Panc1 (cell line): ENCODE measurements at regions not wholly inside any gene's neighbourhood (a gene's known extent, or its start where the extent isn't known, plus 50 kb on each side); places are given as distances from the start of the nearest gene placed in this dataset.

ENCODE experiments used
- ATAC-seq: fragments of 200-7000 bp; cut with Tn5 transposase; 2 replicates; pipeline ENCODE4 v1.9.1; 2020; ENCODE audit warnings: mild to moderate bottlenecking, moderate library complexity
- BruUV-seq: library from RNA; stranded (reverse); fragments of 400-500 nt; replicated peaks from 2 replicates; lab custom pipeline; 2021; lab: Mats Ljungman, UMichigan
- CTCF ChIA-PET: fragments of 300-600 bp; sonication (Branson Sonifier 250); formaldehyde crosslinking; loops from one replicate; lab custom pipeline; 2022; ENCODE audit warnings: antibody characterized with exemption; lab: Charles Lee
- POLR2A ChIA-PET: fragments of 300-600 bp; sonication (Branson Sonifier 250); formaldehyde crosslinking; loops from one replicate; lab custom pipeline; 2022; ENCODE audit warnings: antibody characterized with exemption; lab: Charles Lee
- DNase-seq: peaks from one replicate; pipeline ENCODE4 v3.0.0-alpha.2; 2010; ENCODE audit warnings: low read depth, low spot score
- H3K27ac ChIP-seq: 2 replicates; pipeline ENCODE4 v1.5.1; 2011; ENCODE audit warnings: mild to moderate bottlenecking, low read length, inconsistent platforms
- H3K27me3 ChIP-seq: fragments of 200-500 bp; sonication (Bioruptor generic); 2 replicates; pipeline ENCODE4 v1.6.0; 2014; ENCODE audit warnings: low read length, inconsistent platforms; ENCODE audit not compliant: control insufficient read depth, insufficient read depth
- H3K36me3 ChIP-seq: fragments of 200-500 bp; sonication (Bioruptor generic); 2 replicates; pipeline ENCODE4 v1.5.1; 2014; ENCODE audit warnings: inconsistent platforms, mild to moderate bottlenecking, low read length, moderate library complexity; ENCODE audit not compliant: control insufficient read depth, insufficient read depth
- H3K4me1 ChIP-seq: 2 replicates; pipeline ENCODE4 v1.5.1; 2011; ENCODE audit warnings: inconsistent platforms, mild to moderate bottlenecking, low read length, moderate library complexity; ENCODE audit not compliant: control insufficient read depth, insufficient read depth
- H3K4me3 ChIP-seq, 2 experiments: 2 replicates each; pipeline ENCODE4 v1.5.1; 2011 to 2012; ENCODE audit warnings: low read depth in 2 of 2, low read length in 2 of 2, mild to moderate bottlenecking in 2 of 2, inconsistent platforms in 1 of 2, moderate library complexity in 1 of 2
- H3K9me3 ChIP-seq: fragments of 200-500 bp; sonication (Bioruptor generic); 2 replicates; pipeline ENCODE4 v1.5.1; 2014; ENCODE audit warnings: low read depth, mild to moderate bottlenecking, inconsistent platforms, low read length, moderate library complexity; ENCODE audit not compliant: control insufficient read depth, insufficient read depth
- CTCF ChIP-seq: fragments of 450-650 bp; IDR thresholded peaks from 2 replicates; pipeline ENCODE4 v1.5.1; 2017; ENCODE audit warnings: mild to moderate bottlenecking
- POLR2AphosphoS5 ChIP-seq: IDR thresholded peaks from 2 replicates; pipeline ENCODE4 v1.6.1; 2012; ENCODE audit warnings: mild to moderate bottlenecking, low read depth, low read length, moderate library complexity
- SIN3A ChIP-seq: IDR thresholded peaks from 2 replicates; pipeline ENCODE4 v1.6.1; 2012; ENCODE audit warnings: low read depth, mild to moderate bottlenecking, low read length, moderate library complexity, borderline replicate concordance; ENCODE audit not compliant: insufficient read depth
- TCF7L2 ChIP-seq: IDR thresholded peaks from 2 replicates; pipeline ENCODE4 v1.6.1; 2011; ENCODE audit warnings: mild to moderate bottlenecking, low read depth, low read length, inconsistent platforms
- in situ Hi-C: cut with HindIII; loops from 2 replicates; pipeline ENCODE4 v1.10.0; 2016; ENCODE audit warnings: low sequenced_read_pairs, low pct_unique_long_range_greater_than_20kb
- intact Hi-C: fragments of 100-400 bp; cut with micrococcal nuclease; formaldehyde crosslinking; loops from one replicate; pipeline ENCODE4 v1.10.0; 2022; ENCODE audit not compliant: unreplicated experiment
- TF ChIP-seq, protein P1 (sequence below), 2 experiments: IDR thresholded peaks; 2 replicates each; pipeline ENCODE4 v1.6.1; 2011 to 2012; ENCODE audit warnings: low read depth in 2 of 2, control low read depth in 1 of 2, low read length in 1 of 2, mild to moderate bottlenecking in 1 of 2, moderate library complexity in 1 of 2; ENCODE audit not compliant: insufficient read depth in 1 of 2

DNA sequence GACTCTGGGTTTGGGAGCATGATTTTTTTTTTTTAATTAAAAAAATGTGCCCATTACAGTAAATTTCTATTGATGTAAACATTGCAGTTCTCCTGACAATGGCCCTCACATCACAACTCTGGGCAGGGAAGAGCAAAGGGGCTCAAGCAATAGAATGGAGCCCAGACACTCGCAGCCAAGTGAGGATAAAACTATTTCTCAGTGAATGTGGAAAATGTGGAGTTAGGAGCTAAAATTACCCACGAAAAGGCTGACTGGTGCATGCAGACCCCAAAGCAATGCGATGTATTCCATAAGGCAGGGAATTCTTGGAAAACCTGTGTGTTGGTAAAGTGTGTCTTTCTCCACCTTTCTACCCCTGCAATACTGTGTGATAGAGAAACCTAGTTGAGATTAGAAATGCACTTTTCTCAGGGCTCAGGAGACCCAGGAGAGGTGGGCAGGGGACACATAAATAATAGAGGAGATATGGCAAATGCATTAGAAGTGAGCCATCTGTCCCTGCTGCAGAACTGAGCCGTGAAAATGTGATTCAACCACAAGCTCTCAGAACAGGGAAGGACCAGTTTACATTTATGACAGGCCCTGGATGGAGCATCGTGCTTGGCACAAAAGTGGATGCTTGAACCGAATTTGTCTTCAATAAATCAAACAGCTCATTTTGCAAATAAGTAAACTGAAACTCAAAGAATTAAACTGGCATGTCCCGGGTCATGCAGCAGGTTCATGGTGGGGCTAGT lies 100.1 kb downstream of the MYCN start:
- BruUV-seq: no TSS peak
- no peaks in the 10 kb centered on the region; the same call in 1 of the 2 replicates for H3K27me3 ChIP-seq
- no peak for ATAC-seq

GRCh38 chr2:16039823-16040222 lies 99.5 kb downstream of the MYCN start:
- TF ChIP-seq, protein P1, sequence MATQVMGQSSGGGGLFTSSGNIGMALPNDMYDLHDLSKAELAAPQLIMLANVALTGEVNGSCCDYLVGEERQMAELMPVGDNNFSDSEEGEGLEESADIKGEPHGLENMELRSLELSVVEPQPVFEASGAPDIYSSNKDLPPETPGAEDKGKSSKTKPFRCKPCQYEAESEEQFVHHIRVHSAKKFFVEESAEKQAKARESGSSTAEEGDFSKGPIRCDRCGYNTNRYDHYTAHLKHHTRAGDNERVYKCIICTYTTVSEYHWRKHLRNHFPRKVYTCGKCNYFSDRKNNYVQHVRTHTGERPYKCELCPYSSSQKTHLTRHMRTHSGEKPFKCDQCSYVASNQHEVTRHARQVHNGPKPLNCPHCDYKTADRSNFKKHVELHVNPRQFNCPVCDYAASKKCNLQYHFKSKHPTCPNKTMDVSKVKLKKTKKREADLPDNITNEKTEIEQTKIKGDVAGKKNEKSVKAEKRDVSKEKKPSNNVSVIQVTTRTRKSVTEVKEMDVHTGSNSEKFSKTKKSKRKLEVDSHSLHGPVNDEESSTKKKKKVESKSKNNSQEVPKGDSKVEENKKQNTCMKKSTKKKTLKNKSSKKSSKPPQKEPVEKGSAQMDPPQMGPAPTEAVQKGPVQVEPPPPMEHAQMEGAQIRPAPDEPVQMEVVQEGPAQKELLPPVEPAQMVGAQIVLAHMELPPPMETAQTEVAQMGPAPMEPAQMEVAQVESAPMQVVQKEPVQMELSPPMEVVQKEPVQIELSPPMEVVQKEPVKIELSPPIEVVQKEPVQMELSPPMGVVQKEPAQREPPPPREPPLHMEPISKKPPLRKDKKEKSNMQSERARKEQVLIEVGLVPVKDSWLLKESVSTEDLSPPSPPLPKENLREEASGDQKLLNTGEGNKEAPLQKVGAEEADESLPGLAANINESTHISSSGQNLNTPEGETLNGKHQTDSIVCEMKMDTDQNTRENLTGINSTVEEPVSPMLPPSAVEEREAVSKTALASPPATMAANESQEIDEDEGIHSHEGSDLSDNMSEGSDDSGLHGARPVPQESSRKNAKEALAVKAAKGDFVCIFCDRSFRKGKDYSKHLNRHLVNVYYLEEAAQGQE (IDR thresholded peaks at IDR 0.05; ENCODE audit: insufficient read depth in 1 of 2, low read depth in 2 of 2, low read length in 1 of 2): no peak
- TF ChIP-seq CTCF (no peak), SIN3A (no peak), TCF7L2 (no peak), POLR2AphosphoS5 (no peak)

More for the DNA sequence above, 100.1 kb downstream of the MYCN start:
- no peak for DNase-seq
- Histone ChIP-seq H3K27ac (no peak overlapping the region), H3K4me3 (no peak overlapping the region), H3K4me1 (no peaks in the 10 kb centered on the region), H3K36me3 (no peaks in the 10 kb centered on the region), H3K9me3 (no peaks in the 10 kb centered on the region)
- ChIA-PET CTCF (no interaction called here), POLR2A (no interaction called here)
- TF ChIP-seq TCF7L2: no peak
- TF ChIP-seq POLR2AphosphoS5: no peak
- TF ChIP-seq SIN3A: no peak
- TF ChIP-seq CTCF: no peak
- TF ChIP-seq, protein P1 (IDR thresholded peaks at IDR 0.05; ENCODE audit: insufficient read depth in 1 of 2, low read depth in 2 of 2, low read length in 1 of 2): no peak
- intact Hi-C loops (no loop called here), in situ Hi-C loops (no loop called here)

More at GRCh38 chr2:16039823-16040222, 99.5 kb downstream of the MYCN start:
- H3K9me3 ChIP-seq: no peaks in the 10 kb centered on the region
- no peak overlapping the region for H3K4me3 ChIP-seq
- no peaks in the 10 kb centered on the region; the same call in 1 of the 2 replicates for H3K27me3 ChIP-seq
- no peaks in the 10 kb centered on the region for H3K36me3 ChIP-seq
- in situ Hi-C loops: no loop called here
- DNase-seq: no peak
- ChIA-PET CTCF (no interaction called here), POLR2A (no interaction called here)
- ATAC-seq: no peak
- intact Hi-C loops: no loop called here
- no peak overlapping the region for H3K27ac ChIP-seq
- BruUV-seq: no TSS peak
- no peaks in the 10 kb centered on the region for H3K4me1 ChIP-seq
